ENCODE measurements at regions not wholly inside any gene's neighbourhood (a gene's known extent, or its start where the extent isn't known, plus 50 kb on each side); places are given as distances from the start of the nearest gene placed in this dataset.
"Not testable (repeated sequence)": the region's sequence is repeated elsewhere in the genome, so short reads cannot be mapped to it uniquely, and the experiment has no call there.

DNA sequence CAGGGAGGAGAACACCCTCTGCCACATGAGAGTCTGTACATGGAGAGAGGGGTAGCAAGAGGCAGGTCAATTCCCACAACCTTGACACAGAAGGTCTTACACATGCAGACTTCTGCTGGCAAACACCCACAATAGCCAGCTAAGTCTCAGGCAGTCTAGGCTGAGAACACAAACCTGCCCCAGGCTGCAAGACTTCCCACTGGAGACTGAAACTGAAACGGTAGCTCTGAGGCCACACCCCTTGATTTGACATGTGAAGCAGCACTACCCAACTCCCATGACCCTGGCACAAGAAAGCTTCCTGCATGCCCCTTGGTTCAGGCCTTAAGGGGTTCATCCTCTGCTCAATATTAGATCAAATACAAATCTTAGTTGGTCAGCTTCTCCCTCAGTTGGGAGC lies 237.8 kb upstream of the NPAP1 start:
- not testable (repeated sequence) for H3K4me1 ChIP-seq (ENCODE audit: control insufficient read depth, insufficient read depth, low read length); H3K4me3 ChIP-seq (ENCODE audit: low read length); DNase-seq; H3K9me3 ChIP-seq (replicated peaks; ENCODE audit: control insufficient read depth, low read depth, low read length); H3K27me3 ChIP-seq (ENCODE audit: control insufficient read depth, insufficient read depth, low read length); H3K27ac ChIP-seq (ENCODE audit: low read length); H3K36me3 ChIP-seq (ENCODE audit: control insufficient read depth, insufficient read depth, low read length)
- WGBS (ENCODE audit: insufficient coverage): no CpG with 5 or more reads among the region's 1 CpG

DNA sequence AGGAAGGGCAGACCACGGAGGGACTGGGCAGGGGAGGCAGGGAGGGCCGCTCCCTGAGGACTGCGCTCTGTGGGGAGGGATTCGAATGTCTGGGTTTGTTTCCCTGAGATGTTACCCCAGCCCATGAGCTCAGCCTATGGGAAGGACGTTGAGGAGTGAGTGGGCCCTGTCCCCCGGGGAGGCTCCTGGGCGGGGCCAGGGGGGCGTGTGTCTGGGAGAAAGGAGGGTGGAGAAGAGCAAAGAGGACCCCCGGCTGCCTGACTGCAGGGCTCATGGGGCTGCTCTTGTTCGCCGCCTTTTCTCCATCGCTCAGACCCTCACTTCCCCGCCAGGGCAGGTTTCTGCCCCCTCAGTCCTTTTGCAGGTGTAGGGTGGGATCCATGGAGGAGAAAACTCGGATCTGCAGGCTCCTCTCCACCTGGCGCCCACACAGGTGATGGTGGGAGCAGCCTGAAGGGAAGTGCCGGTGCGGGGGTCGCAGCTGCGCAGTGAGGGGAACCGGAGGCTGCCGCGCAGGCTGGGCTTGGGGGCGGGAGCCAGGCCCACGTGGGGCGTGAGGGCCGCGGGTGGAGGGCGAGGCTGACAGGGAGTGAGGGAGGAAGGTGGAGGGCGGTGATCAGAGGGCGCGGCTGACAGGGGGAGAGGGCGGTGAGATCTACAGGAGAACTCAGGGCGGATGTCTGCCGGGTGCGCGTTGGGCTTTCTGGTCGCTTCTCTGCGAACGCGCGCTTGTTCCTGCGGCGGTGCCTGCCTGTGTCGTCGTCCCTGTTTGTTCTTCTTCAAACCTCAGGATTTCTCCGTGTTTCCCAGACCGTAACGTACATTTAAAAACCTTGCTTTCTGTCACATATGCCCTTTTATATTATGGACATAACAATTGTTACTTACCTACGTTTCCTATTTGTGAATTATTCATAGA lies 198.2 kb upstream of the NPAP1 start:
- H3K4me3 ChIP-seq (ENCODE audit: low read length); H3K4me1 ChIP-seq (ENCODE audit: control insufficient read depth, insufficient read depth, low read length); H3K27me3 ChIP-seq (ENCODE audit: control insufficient read depth, insufficient read depth, low read length); H3K9me3 ChIP-seq (replicated peaks; ENCODE audit: control insufficient read depth, low read depth, low read length); H3K27ac ChIP-seq (ENCODE audit: low read length); DNase-seq; H3K36me3 ChIP-seq (ENCODE audit: control insufficient read depth, insufficient read depth, low read length): not testable (repeated sequence)
- 48% methylated on average over 4 of the region's 49 CpGs for WGBS (ENCODE audit: insufficient coverage)

DNA sequence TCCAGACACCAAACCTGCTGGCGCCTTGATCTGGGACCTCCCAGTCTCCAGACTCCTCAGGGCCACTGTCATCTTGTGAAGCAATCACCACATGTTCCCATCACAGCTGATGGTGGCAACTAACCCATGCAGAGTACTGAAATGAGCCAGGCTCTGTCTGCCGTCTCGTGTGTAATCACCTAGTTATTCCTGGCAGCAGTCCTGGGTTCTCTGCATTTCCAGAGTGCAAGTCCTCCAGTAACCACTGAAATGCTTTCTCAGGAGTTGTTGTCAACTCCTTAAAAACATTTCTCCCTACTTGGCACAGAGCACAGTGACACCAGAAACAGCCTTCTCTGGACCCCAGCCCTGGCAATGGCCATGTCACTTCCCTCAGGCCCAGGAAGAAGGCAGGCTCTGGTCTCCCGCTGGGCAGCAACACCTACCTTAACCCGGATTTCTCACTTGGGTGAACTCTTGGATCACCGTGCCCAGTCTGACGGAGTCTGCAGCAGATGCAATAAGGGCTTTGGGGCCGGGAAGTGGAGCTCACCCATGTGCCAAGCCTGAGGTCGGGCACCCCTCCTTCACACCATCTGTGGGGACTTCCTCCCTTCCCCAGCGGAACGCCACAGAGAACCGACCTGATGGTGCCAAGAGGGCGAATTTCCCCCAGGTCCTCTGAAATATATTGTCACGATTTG lies 189.5 kb upstream of the NPAP1 start:
- H3K27ac ChIP-seq (ENCODE audit: low read length); H3K4me3 ChIP-seq (ENCODE audit: low read length); H3K4me1 ChIP-seq (ENCODE audit: control insufficient read depth, insufficient read depth, low read length); H3K9me3 ChIP-seq (replicated peaks; ENCODE audit: control insufficient read depth, low read depth, low read length); H3K27me3 ChIP-seq (ENCODE audit: control insufficient read depth, insufficient read depth, low read length); H3K36me3 ChIP-seq (ENCODE audit: control insufficient read depth, insufficient read depth, low read length): not testable (repeated sequence)
- DNase-seq: peak; percentile 16
- WGBS (ENCODE audit: insufficient coverage): 72% methylated on average over 14 of the region's 14 CpGs

DNA sequence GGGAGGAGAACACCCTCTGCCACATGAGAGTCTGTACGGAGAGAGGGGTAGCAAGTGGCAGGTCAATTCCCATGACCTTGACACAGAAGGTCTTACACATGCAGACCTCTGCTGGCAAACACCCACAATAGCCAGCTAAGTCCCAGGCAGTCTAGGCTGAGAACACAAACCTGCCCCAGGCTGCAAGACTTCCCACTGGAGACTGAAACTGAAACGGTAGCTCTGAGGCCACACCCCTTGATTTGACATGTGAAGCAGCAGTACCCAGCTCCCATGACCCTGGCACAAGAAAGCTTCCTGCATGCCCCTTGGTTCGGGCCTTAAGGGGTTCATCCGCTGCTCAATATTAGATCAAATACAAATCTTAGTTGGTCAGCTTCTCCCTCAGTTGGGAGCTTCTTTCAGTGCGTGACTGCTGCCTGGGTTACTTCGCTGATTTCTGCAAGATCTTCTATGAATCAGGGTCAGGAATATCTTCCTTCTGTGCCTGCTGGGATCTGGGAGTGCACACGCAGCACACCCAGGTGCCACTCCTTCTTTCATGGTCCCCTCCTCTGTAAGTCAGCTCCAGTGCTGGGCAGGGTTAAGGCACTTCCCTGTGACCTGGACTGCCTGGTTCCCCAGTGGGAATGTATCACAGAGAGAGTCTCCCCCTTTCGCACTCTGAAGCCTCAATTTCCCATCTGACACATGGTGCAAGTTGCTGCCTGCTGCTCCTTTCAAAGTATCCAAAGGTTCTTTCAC lies 187.2 kb upstream of the NPAP1 start:
- WGBS (ENCODE audit: insufficient coverage): 76% methylated on average over 5 of the region's 8 CpGs

DNA sequence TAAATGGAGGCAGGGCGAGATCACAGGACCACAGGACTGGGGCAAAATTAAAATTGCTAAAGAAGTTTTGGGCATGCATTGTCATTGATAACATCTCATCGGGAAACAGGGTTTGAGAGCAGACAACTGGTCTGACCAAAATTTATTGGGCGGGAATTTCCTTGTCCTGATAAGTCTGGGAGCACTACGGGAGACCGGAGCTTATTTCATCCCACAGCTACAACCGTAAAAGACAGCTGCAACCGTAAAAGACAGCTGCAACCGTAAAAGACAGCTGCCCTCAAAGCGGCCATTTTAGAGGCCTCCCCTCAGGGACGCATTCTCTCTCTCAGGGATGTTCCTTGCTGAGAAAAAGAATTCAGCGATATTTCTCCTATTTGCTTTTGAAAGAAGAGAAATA lies 170.4 kb upstream of the NPAP1 start:
- not testable (repeated sequence) for DNase-seq; H3K27ac ChIP-seq (ENCODE audit: low read length); H3K4me3 ChIP-seq (ENCODE audit: low read length); H3K36me3 ChIP-seq (ENCODE audit: control insufficient read depth, insufficient read depth, low read length); H3K4me1 ChIP-seq (ENCODE audit: control insufficient read depth, insufficient read depth, low read length); H3K9me3 ChIP-seq (replicated peaks; ENCODE audit: control insufficient read depth, low read depth, low read length); H3K27me3 ChIP-seq (ENCODE audit: control insufficient read depth, insufficient read depth, low read length)
- WGBS (ENCODE audit: insufficient coverage): 71% methylated on average over 5 of the region's 11 CpGs

More for the DNA sequence above, 187.2 kb upstream of the NPAP1 start:
- H3K36me3 ChIP-seq (ENCODE audit: control insufficient read depth, insufficient read depth, low read length); H3K27ac ChIP-seq (ENCODE audit: low read length); H3K27me3 ChIP-seq (ENCODE audit: control insufficient read depth, insufficient read depth, low read length); DNase-seq; H3K4me1 ChIP-seq (ENCODE audit: control insufficient read depth, insufficient read depth, low read length); H3K9me3 ChIP-seq (replicated peaks; ENCODE audit: control insufficient read depth, low read depth, low read length); H3K4me3 ChIP-seq (ENCODE audit: low read length): not testable (repeated sequence)

DNA sequence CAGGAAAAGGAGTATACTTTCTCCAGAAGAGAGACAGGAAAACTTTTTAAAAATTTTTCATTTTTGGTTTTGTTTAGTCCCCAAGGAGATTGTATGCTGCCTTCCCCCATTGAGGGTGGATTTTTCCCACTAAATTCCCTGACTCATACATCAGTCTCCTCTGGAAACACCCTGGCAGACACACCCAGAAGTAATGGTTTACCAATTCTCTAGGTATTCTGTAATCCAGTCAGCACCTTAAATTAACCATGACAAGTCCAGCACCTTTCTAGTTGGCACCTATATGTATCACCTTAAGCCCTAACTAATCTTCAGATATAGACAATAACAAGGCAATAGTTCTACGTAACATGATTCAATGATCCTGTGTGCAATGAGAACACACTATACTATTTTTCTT lies 165.9 kb upstream of the NPAP1 start:
- not testable (repeated sequence) for DNase-seq; H3K27ac ChIP-seq (ENCODE audit: low read length); H3K36me3 ChIP-seq (ENCODE audit: control insufficient read depth, insufficient read depth, low read length); H3K4me3 ChIP-seq (ENCODE audit: low read length); H3K9me3 ChIP-seq (replicated peaks; ENCODE audit: control insufficient read depth, low read depth, low read length); H3K27me3 ChIP-seq (ENCODE audit: control insufficient read depth, insufficient read depth, low read length); H3K4me1 ChIP-seq (ENCODE audit: control insufficient read depth, insufficient read depth, low read length)
- WGBS (ENCODE audit: insufficient coverage): no CpG with 5 or more reads among the region's 1 CpG

DNA sequence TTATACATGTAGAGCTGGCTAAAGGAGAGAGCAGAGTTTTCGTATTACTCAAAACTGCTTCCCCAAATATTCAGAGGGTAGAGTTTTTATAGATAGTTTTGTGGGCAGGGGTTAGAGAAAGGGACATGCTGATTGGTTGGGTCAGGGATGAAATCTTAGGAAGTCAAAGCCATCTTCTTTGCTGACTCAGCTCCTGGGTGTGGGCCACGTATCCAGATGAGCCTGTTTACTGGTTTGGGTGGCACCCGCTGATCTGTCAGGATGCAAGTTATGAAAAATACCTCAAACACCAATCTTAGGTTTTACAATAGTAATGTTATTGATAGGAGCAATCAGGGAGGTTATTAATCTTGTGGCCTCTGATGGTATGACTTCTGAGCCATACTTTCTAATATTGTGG lies 164.0 kb upstream of the NPAP1 start:
- DNase-seq; H3K4me3 ChIP-seq (ENCODE audit: low read length); H3K36me3 ChIP-seq (ENCODE audit: control insufficient read depth, insufficient read depth, low read length); H3K9me3 ChIP-seq (replicated peaks; ENCODE audit: control insufficient read depth, low read depth, low read length); H3K27ac ChIP-seq (ENCODE audit: low read length); H3K4me1 ChIP-seq (ENCODE audit: control insufficient read depth, insufficient read depth, low read length); H3K27me3 ChIP-seq (ENCODE audit: control insufficient read depth, insufficient read depth, low read length): not testable (repeated sequence)
- no CpG with 5 or more reads among the region's 3 CpGs for WGBS (ENCODE audit: insufficient coverage)

DNA sequence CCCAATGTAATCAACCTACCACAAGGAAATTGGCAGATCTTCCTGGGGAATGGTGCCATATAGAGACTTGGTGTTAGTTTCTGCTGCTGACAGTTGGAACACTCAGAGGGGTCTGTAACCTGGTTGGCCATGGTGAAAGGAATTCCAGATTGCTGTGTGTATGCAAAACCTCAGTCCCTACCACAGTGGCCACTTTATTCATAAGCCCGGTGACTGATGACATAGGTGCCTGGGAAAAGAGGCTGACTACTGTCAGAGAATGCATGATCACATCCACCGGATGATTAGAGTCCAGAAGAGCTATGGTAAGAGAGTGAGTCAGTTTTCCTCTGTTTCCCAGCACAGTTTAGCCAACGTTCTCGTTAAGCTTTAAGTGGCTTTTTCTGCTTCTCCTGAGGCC lies 156.8 kb upstream of the NPAP1 start:
- DNase-seq; H3K27me3 ChIP-seq (ENCODE audit: control insufficient read depth, insufficient read depth, low read length); H3K9me3 ChIP-seq (replicated peaks; ENCODE audit: control insufficient read depth, low read depth, low read length); H3K36me3 ChIP-seq (ENCODE audit: control insufficient read depth, insufficient read depth, low read length); H3K4me3 ChIP-seq (ENCODE audit: low read length); H3K27ac ChIP-seq (ENCODE audit: low read length); H3K4me1 ChIP-seq (ENCODE audit: control insufficient read depth, insufficient read depth, low read length): not testable (repeated sequence)
- WGBS (ENCODE audit: insufficient coverage): no CpG with 5 or more reads among the region's 4 CpGs

DNA sequence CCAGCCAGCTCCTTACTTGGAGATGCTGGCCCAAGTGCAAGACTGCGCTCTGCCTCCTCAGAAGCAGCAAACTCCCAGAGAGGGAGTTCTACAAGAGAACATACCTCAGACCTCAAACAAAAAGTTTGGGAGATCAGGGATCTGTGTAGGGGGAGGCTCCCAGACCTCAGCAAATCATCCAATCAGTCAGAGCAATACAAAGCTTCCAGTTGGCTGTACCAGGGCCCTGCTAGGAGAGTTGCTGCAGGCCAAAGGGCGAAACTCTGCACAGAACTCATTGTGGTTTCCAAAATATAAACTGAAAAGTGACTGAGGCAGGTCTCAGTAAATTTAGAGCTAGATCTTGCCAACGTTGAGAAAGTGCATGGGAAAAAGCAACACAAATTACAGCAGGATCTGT lies 144.3 kb upstream of the NPAP1 start:
- H3K27ac ChIP-seq (ENCODE audit: low read length); DNase-seq; H3K4me1 ChIP-seq (ENCODE audit: control insufficient read depth, insufficient read depth, low read length); H3K36me3 ChIP-seq (ENCODE audit: control insufficient read depth, insufficient read depth, low read length); H3K27me3 ChIP-seq (ENCODE audit: control insufficient read depth, insufficient read depth, low read length); H3K4me3 ChIP-seq (ENCODE audit: low read length); H3K9me3 ChIP-seq (replicated peaks; ENCODE audit: control insufficient read depth, low read depth, low read length): not testable (repeated sequence)
- no CpG with 5 or more reads among the region's 3 CpGs for WGBS (ENCODE audit: insufficient coverage)

DNA sequence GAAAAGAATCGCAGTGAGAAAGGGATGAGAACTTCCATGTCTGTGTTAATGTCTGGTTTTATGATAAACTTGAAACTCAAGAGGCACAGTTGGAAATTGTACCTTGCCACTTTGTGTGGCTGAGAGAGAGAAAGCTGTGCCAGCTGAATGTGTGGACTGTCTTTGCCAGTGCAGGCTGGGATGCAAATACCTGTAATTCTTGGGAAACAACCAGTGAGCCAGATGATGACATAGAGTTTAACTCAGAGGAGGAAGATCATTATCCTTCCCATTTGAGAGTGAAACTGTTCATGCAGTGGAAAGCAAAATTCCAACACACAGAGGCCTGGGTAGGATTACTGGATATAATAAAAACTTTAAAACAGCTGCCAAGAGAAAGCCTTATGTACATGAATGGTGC lies 141.5 kb upstream of the NPAP1 start:
- not testable (repeated sequence) for H3K27me3 ChIP-seq (ENCODE audit: control insufficient read depth, insufficient read depth, low read length)
- 90% methylated on average over 1 of the region's 1 CpG for WGBS (ENCODE audit: insufficient coverage)

More for the DNA sequence above, 141.5 kb upstream of the NPAP1 start:
- not testable (repeated sequence) for H3K4me1 ChIP-seq (ENCODE audit: control insufficient read depth, insufficient read depth, low read length); H3K9me3 ChIP-seq (replicated peaks; ENCODE audit: control insufficient read depth, low read depth, low read length); H3K27ac ChIP-seq (ENCODE audit: low read length); H3K36me3 ChIP-seq (ENCODE audit: control insufficient read depth, insufficient read depth, low read length); H3K4me3 ChIP-seq (ENCODE audit: low read length)
- peak; percentile 5 for DNase-seq

Data from muscle of leg (tissue), 3 donors.